ENCODE measurements at regions not wholly inside any gene's neighbourhood (a gene's known extent, or its start where the extent isn't known, plus 50 kb on each side); places are given as distances from the start of the nearest gene placed in this dataset.

DNA sequence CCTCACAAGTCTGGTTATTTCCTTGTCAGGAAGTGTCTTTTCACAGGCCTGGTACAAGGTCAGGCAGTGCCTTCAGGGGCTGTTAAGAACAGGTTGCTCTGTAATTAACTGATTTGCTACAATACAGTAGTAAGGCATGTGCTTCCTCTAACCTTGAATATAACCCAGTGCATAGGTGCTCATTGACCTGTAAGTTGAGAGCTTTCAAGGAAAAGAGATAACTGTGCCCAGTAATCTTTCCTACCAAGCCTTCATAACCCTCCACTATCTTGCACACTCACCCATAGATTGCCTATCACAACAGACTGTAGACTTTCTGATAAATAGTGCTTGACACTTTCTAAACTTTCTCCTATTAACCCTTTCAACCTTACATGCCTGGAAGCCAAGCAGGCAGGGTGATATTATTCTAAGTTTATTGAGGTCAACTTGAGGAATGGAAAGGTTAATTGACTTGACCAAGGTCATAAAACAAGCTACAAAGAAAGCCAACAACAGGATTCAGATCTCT lies 148.1 kb downstream of the PPARGC1A start:
- DNase-seq = no peak

DNA sequence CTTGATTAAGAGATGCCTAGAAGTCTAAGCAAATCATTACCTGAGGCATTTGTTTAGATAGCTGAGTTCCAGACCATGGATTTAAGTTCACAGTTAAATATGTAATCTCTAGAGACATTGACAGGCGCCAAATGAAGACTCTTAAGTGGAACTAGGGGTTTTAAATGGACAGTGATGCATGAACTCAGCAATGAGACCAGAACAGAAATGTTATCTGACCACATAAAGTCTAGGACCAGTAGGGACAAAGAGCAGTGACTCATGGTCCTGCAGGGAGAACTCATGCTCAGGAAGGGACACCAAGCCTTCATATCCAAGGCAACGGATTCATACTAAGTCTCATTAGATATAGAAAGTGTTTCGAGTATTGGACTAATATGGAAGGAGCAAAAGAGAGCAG lies 152.3 kb downstream of the PPARGC1A start:
- DNase-seq = no peak

DNA sequence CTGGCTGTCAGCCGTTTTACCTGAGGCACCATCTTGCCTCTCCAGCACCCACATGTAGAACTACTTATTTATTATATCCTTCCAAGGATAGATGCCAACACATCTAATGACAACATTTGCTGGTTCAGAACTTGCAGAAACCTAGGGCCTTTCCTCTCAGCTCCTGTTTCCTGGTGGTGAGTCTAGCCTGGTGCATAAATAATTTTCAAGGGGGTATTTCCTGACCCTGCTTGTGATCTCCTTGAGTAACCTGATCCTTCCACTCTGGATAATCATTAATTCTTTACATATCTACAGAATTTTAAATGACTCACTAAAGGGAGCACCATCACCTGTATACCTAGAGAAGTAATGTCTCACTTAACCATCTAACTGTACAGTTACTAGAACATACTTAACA lies 153.4 kb downstream of the PPARGC1A start:
- no peak for DNase-seq

DNA sequence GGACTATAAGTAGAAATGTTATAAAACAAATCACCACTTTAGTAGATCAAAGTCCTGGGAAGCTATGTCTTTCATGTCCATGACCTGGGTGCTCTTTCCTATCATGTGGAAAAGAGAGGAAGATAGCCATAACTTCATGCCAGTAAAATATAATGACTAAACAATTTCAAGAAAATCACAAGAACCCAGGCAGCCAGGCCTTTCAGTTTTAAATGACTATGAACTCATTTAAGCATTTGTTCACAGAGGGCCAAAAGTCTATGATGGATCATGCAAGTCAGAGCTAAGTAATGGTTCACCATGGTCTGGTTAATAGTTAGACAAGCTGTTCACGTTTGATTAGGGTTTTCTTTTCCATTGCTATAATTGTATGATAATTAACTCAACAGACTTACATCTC lies 155.8 kb downstream of the PPARGC1A start:
- no peak for DNase-seq

DNA sequence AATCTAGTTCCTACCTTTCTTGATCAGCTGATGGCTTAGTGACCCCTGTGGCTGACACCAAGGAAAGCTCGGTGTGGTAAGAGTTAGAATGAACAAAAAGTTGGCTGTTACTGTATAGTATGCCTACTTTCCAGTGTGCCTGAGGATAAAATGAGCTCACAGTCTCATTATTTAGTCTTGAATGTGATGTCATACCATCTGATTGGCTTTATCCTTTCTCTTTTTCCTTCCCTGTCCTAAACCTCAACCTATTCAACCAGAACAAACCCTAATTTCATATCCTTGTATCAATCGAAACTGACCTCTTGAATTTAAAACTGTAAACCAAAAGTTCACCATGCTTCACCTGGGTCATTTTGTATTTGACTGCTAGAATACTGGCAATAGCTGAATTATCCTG lies 156.4 kb downstream of the PPARGC1A start:
- no peak for DNase-seq

DNA sequence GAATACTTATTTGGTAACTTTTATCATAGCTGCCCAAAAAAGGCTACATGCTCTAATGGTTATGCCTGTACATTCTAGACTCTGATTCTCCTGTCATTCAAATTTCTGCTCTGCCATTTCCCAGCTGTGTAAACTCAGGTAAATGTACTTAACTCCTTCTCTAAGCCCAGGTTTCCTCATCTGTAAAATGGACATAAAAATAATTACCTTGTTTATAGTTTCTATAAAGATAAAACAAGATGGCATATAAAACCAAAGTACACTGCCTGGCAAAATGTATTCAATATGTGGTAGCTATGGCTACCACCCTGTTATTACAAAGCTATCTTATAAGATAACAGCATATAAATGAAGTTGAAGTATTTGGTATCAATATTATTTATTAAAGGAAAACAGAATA lies 158.8 kb downstream of the PPARGC1A start:
- DNase-seq = no peak

DNA sequence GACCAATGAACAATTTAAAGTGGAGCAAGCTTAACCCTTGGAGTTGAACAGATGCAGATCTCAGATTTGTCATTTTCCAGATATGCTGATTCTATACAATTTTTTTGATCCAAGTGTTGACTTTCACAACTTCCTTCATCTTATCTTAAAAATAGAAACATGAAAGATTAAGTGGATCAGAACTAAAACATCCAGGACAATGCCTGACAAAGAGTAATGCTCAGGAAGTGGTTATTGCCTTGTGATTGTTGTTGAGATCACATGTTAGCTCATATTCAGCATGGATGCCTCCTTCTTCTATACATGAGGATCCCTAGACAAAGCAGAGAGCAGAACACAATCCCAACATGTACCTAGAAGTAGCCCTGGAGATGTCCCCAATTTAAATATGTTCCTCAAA lies 160.9 kb downstream of the PPARGC1A start:
- no peak for DNase-seq

DNA sequence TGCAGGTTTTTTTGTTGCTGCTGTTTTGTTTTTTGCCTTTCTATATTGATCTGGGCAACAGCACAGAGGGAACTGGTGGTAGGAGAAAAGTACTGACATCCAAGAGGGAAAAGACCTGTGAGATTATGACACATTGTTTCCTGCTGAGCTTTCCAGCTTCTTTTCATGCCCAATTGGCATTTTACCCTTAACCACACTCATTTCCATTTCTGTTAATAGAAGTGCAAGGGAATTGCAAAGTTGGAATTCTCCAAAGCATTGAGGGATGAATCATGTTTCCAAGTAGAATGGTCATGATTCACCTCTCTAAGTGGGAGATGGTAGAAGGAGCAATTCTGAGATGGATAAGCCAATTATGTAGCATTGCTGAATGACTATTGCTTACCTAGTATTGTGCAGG lies 161.5 kb downstream of the PPARGC1A start:
- DNase-seq = no peak

DNA sequence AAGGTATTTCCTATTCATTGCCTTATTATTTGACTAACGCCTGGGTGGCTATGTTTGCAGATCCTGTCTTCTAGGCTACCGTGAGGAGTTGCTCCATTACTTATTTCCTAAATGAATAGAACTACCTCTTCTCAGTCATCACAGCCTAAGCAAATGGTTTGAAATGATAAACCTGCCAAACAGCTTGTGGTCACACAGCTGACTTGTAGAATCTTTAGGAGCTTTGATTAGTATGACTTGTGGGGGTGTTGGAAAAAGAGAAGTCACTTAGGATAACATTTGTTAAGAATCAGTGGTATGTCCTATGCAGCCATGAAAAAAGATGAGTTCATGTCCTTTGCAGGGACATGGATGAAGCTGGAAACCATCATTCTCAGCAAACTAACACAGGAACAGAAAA lies 169.3 kb downstream of the PPARGC1A start:
- DNase-seq = no peak

DNA sequence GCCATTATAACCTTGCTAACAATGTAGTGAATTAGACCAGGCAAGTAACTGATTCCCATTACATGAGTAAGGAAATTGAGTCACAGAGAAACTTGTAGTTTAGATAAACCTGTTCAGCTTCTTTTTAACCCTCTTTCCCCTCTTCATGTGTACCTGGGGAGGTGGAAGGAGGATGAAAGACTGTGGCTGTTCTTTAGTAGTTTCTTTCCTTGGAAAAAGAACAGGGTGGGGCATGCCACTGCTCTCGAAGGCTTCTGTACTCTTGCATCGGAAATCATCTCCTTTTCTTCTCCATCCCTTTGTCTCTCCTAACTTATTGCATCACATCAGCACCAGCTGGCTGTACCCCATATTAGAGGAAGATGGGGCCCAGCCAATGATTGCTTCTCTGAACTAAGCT lies 171.4 kb downstream of the PPARGC1A start:
- no peak for DNase-seq

DNA sequence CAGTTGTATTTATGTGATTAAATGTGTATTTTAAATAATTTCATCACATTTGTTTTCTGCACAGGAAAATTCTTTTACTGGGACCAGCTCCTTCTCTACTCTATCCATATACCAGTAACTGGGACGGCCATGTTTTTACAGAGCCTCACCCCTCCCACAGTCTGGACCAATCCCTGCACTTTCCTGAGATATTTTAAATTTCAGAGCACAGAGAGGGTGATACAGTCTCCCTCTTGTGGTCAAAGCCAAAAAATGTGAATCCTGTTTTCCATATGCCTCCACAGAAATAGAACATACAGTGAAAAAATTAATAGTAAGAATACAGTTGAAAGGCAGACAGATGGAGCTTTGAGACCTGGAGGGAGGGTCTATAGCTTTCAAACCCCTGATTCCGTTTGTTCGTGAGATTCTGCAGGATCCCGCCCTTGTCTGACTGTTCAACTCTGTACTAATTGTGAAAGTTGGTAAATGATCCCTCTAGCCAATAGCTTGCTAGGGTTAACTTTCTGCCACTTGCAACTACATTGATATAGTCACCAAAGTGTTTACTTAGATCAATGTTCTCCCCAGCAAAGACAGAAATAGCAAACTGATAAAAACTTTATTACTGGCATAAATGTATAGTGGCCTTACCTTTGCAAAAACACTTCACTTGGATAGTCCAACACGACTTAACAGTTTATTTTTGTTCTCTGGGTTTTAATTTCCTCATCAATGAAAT lies 172.2 kb downstream of the PPARGC1A start:
- DNase-seq = no peak

DNA sequence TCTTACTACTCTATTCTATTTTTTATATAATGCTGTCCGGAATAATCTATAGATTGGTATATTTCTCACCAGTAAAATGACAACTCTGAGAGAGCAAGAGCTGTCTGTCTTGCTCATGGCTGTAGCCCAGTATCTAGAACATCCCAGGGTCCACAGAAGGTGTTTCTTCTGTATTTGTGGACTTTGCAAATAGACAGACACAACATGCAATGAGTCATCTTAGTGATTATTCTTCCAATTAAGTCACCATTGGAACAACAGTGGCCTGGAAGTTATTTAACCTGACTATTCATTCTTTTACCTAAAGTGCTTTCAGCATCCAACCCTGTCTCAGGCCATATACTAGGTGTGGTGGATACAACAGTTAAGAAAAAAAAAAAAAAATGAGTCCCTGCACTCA lies 179.5 kb downstream of the PPARGC1A start:
- no peak for DNase-seq

DNA sequence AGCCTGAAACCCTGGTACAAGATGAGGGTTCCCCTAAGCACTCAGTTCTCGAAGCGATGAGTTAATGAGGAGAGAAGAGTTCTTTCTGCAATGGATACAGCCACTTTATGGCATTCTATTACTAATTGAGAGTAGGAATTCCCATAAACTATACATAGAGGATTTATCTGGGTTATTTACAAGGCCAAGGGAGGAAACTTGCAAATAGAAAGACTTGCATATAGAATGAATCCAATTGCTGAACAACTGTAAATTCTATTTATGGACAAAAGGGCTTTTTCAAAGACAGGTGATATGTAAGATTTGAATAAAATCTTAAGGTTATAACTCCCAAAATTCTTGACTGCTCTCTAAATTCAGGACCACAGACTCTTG lies 182.2 kb downstream of the PPARGC1A start:
- DNase-seq = no peak

DNA sequence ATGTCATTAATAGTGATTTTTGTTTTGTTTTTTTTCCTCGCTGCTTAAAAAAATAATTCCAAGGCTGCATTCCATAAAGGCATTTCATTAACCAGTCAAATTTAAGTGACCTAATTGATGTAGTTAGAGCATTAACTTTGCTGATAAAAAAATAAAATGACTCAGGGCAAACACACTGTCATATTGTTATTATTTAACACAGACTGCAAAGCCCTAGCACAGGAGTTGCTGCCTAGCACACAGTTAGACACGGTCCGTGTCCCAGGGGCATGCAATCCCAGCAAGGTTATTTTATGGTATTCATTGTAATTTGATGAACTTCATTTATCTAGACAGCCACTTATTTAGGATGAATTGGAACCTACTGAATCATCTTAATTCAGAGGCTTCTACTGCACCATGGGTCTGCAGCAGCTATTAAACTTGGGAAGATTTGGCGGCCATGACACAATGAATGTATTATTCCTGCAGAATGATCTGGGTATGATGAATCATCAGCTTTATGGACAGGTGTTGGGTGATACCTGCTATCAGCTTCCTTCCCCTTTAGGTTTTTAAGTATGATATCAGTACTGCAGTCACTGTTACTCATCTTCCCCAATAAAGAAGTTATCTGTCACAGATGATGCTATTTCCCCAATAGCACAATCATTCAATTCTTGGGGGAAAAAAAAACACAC lies 182.7 kb downstream of the PPARGC1A start:
- no peak for DNase-seq

DNA sequence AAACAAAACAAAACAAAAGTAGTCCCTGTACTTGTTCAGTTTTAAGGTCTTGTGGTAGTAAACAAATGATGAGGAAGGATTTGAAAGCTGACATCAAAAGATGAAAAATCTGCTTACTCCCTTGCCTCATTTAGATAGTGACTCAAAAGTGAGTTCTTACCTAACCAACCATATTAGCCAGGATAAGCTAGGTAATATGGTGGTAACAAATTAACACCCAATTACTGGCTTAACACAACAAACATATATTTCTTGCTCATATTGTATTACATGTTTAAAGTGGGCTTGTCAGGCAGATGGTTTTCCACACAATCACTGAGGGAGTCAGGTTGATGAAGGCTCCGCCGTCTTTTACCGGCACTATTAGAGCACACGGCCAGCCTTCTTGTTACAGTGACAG lies 189.7 kb downstream of the PPARGC1A start:
- DNase-seq = no peak

DNA sequence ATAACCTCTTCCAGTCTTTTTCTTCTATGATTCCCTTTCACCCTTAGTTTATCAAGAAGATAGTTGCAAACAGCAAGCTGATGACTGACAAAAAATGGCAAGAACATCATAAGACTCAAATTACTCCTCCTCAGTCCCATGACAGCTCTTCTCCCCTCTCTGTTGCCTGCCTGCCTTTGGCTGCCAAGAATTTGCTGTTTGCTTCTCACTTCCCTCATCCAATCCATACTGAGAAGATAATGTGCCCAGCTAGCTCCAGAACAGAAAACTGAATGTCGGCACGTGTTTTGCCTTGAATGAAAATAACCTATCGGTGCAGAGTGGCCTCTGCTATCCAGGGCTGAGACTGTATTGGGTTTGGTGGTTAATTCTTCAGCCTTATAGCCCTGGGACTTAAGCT lies 192.1 kb downstream of the PPARGC1A start:
- no peak for DNase-seq

DNA sequence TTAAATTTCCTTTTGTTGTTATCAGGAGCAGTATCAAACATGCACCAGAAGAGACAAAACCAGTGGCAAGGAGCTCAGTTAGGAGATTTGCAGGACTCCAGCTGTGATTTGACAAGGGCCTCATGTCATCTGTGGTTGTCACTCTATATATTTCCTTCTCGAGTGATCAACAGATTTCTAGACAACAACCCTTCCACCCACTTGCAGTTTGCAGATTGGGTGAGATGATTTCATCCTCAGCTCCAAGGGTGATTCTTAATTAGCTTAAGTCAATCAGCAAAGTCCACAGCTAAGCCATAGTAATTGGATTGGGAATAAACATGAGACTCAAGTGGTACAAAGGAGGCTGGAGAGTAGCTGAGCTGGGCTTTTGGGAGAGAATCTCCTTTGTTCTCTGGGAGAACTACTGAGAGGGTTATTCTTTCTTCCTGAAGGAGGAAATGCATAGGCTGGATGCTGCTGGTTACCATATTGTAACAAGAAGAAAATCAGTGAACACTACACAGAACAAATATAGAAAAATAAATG lies 192.8 kb downstream of the PPARGC1A start:
- no peak for DNase-seq

DNA sequence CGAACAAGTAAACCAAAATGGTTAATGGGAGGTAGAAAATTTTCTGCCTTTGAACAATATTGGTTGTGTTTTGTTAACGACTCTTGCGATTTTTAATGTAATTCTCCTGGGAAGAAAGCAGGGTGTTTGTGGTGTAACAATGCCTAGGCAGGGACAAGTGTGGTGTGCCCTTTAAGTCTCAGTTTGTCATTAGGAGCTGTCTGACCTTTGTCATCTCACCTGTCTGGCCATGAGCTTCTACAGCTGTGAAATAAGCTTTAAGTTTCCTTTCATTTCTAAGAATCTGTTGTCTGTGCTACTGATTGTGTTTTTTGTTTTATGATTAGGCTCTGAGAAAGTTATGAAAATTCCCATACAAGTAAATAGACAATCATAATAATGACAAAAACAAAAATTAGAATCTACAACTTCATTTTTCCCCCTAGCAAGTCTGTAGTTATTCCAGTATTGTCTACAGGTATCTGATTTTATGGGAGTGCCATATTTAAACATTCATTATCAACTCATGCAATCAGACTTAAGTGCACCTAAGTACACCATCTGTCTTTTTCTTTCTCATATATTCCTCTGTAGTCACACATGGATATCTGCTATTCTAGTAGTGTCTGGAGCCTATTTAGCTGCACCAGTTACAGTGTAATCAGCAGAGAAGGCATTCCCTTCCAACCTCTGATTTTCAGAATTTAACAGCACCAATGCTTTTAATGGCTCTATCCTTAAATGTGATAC lies 203.5 kb downstream of the PPARGC1A start:
- DNase-seq = no peak

DNA sequence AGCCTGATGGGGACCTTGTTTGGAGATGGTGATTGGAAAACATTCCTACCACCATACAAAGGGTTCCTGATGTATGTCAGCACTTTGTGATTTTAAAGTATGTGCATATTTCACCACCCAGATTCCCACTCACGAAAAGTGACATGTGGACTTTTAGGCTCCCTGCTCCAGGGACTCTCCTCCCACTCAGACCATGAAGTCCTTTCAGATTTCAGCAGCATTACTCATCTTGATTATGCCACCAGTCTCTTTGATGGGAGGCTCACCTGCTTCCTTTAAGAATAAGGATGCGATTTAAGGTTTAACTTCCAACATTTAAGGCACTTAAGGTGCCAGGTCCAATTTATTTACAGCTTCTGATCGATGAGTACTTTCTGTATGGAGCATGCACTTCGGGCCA lies 204.4 kb downstream of the PPARGC1A start:
- DNase-seq = no peak

DNA sequence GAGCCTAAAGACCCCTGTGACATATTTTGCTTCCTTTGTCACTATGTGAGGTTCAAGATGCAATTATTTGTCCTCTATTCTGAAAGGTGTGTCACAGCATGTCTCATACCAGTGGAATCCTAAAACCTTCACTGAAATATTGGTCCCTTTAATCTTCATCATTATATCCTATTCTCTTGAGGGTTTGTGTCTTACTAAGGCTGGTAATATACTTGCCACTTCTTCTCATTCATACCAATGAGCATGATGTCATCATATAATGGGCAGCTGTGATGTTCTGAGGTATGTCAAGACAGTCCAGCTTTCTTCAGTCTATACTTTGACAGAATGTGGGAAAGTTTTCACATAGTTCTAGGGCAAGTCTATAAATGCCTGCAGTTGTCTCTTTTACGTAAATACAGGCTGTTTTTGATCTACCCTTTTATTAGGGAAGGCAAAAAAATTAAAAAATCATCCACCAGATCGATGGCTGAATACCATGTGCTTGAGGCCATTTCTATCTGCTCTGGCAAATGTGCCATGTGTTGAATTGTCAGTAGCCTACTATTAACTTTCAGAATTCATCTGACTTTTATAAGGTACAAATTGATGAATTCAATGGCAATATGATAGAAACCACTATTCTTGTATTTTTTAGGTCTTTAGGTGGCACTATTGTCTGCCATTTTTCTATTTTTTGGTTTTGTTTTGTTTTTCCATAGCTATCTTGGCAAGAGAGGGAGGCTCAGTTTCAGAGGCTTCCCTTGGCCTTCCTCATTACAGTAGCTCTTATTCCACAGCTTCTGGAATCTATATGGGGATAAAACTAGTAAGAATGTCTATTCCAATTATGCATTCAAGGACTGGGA lies 209.0 kb downstream of the PPARGC1A start:
- DNase-seq = no peak

DNA sequence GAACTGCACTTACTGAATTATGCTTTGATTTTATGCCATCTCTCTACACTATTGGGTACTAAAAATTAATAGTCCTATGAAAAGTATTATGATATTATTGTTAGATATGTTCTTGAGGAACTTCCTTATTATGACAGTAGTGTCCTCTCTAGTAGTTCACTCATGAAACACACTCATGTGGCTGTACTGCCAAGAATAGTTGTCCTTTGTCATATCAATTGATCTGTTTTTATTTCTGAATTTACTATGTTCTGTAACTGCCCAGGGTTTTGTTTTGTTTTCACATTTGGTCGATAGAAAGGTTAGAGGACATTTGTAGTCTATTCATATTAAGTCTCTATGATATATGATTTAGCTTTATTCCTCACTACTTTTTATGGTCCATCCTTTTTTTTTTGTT lies 215.2 kb downstream of the PPARGC1A start:
- DNase-seq = no peak

DNA sequence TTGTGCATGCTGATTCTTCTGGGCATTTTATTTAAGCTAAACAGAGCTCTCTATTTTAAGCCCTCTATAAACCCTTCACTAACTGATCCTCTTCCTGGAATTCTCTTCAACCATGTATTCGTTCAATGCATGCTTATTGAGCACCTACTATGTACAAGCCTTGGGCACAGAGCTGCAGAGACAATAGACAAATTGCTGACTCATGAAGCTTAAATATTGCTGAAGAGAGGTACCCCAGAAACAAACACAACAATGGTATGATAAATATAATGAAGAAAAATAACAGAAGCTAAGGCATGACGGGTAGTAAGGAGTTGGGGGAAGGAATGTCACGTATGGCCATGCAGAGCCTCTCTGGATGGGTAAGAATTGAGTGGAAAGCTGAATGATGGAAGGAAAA lies 222.2 kb downstream of the PPARGC1A start:
- DNase-seq = no peak

DNA sequence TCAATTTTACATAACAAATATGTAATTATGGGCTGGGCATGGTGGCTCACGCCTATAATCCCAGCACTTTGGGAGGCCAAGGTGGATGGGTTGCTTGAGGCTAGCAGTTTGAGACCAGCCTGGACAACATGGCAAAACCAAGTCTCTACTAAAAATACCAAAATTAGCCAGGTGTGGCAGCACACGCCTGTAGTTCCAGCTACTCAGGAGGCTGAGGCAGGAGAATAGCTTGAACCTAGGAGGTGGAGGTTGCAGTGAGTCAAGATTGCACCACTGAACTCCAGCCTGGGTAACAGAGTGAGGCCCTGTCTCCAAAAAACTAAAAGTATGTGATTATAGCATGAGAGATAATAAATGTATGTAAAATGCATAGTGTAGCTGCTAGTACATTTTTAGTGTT lies 229.0 kb downstream of the PPARGC1A start:
- no peak for DNase-seq

Data from NCI-H2107 (cell line).